ENCODE measurements at regions not wholly inside any gene's neighbourhood (a gene's known extent, or its start where the extent isn't known, plus 50 kb on each side); places are given as distances from the start of the nearest gene placed in this dataset.

GRCh38 chr6:94049001-94049400 is 629.6 kb upstream of the EPHA7 start:
- no peak for DNase-seq

GRCh38 chr6:94045099-94045829 is 625.9 kb upstream of the EPHA7 start:
- no peak for DNase-seq

- no peak for DNase-seq
Observed at GRCh38 chr6:94041945-94042709, 622.8 kb upstream of the EPHA7 start.

GRCh38 chr6:94036024-94036423 is 616.7 kb upstream of the EPHA7 start:
- DNase-seq = no peak

GRCh38 chr6:94027374-94027773 is 608.0 kb upstream of the EPHA7 start:
- DNase-seq = no peak

- no peak for DNase-seq
Observed at GRCh38 chr6:94026575-94026974, 607.2 kb upstream of the EPHA7 start.

- no peak for DNase-seq
Observed at GRCh38 chr6:94005835-94006234, 586.5 kb upstream of the EPHA7 start.

GRCh38 chr6:93992976-93993375 is 573.6 kb upstream of the EPHA7 start:
- DNase-seq = peak; percentile 1

GRCh38 chr6:93989630-93990029 is 570.3 kb upstream of the EPHA7 start:
- DNase-seq = no peak

GRCh38 chr6:93985953-93986352 is 566.6 kb upstream of the EPHA7 start:
- DNase-seq = no peak

GRCh38 chr6:93975159-93975558 is 555.8 kb upstream of the EPHA7 start:
- no peak for DNase-seq

GRCh38 chr6:93974332-93974731 is 555.0 kb upstream of the EPHA7 start:
- no peak for DNase-seq

GRCh38 chr6:93972791-93973190 is 553.4 kb upstream of the EPHA7 start:
- DNase-seq = no peak

GRCh38 chr6:93970684-93971083 is 551.3 kb upstream of the EPHA7 start:
- no peak for DNase-seq

GRCh38 chr6:93968126-93968525 is 548.8 kb upstream of the EPHA7 start:
- DNase-seq = no peak

- DNase-seq = no peak
Observed at GRCh38 chr6:93964926-93965325, 545.6 kb upstream of the EPHA7 start.

- no peak for DNase-seq
Observed at GRCh38 chr6:93964321-93964720, 545.0 kb upstream of the EPHA7 start.

- DNase-seq = no peak
Observed at GRCh38 chr6:93962566-93962965, 543.2 kb upstream of the EPHA7 start.

GRCh38 chr6:93954584-93954983 is 535.2 kb upstream of the EPHA7 start:
- DNase-seq = no peak

GRCh38 chr6:93943661-93944060 is 524.3 kb upstream of the EPHA7 start:
- DNase-seq = no peak

- DNase-seq = no peak
Observed at GRCh38 chr6:93940381-93940780, 521.0 kb upstream of the EPHA7 start.

GRCh38 chr6:93932175-93932574 is 512.8 kb upstream of the EPHA7 start:
- DNase-seq = no peak

- DNase-seq = no peak
Observed at GRCh38 chr6:93927731-93928130, 508.4 kb upstream of the EPHA7 start.

- no peak for DNase-seq
Observed at GRCh38 chr6:93919365-93919764, 500.0 kb upstream of the EPHA7 start.

GRCh38 chr6:93918258-93918657 is 498.9 kb upstream of the EPHA7 start:
- DNase-seq = no peak

All from NCI-H2029 (cell line).